Activated CD4-positive, alpha-beta T cell treated with anti-CD3 and anti-CD28 coated beads for 4 hours (primary cell): ENCODE measurements at regions not wholly inside any gene's neighbourhood (a gene's known extent, or its start where the extent isn't known, plus 50 kb on each side); places are given as distances from the start of the nearest gene placed in this dataset.
"Not testable (repeated sequence)": the region's sequence is repeated elsewhere in the genome, so short reads cannot be mapped to it uniquely, and the experiment has no call there.

ENCODE experiments used
- DNase-seq, 2 donors: peaks; one replicate each; pipeline ENCODE4 v3.0.0-alpha.2; 2020

DNA sequence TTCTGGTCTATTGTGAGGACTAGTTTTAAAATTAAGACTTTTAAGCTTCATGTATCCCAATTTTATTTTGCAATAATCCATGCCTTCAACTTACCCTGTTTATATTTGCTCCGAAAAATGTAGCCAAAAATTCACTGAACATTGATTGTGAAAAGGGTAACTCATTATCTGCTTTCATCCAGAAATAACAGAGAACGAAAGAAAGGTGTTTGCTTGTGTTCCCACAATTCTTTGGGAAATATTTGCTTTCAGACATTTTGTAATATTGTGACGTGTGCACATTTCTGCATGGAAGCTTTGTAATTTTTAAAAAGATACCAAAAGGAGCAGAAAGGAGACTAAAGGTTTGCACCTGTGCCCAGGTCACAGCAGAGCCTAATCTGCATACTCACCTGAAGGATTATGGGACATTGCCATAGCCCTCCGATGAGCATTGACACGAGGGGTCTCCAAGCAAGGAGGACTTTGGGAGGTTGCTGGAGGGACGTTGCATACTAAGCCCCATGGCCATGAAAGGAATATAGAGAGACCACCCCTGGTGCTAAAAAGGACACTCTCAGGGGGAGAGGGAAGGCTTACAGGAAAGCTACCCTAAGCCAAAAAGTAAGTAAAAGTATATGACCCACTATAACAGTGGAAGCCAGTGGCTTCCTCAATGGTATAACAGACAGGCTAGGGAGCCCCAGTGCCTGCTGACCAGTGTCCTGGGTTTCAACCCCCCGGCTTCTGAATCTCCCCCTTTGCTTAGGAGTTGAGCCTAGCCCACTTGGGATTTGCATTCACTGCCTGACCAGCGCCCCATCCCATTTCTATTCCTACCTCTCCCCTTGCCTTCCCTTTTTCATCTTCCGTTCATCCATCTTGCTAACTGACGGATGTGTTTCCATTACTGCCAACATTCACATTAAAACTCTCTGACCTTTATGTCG lies 148.6 kb upstream of the ZC3H12A start:
- DNase-seq: no peak

DNA sequence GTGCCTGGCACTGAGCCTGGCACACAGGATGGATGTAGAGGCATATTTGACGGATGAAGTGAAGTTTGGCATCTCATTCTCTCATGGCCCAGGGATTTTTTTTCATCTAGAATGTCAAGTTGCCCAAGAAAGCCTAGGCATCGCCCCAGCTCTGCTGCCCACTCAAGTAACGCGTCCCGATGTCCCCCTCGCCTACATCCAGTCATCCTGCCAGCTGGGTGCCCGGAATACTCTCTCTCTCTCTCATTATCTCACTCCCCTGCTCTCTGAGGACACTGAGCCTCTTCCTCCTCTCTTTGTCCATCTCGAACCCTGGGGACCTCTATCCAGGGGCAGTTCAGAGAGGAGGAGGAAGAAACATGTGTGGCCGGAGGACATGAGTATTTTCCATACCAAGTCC lies 142.3 kb upstream of the ZC3H12A start:
- DNase-seq: no peak

DNA sequence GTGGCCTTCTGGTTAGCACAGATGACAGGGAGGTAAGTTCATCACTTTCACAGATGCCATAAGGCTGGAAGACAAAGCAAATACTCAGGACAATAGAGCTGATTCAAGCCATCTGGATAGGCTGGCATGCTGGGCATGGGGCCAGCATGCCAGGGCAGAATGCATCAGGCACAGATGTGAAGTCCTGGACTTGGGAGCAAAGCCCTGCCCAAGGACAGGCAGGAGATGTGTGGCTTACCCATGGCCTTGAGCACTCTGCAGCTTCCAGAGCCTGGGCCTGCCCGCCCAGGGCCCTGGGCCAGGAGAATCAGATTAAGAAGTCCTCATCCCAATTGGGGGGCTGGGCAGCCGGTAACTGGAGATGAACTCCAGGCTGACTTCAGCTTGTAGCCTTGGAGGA lies 135.7 kb upstream of the ZC3H12A start:
- no peak for DNase-seq

DNA sequence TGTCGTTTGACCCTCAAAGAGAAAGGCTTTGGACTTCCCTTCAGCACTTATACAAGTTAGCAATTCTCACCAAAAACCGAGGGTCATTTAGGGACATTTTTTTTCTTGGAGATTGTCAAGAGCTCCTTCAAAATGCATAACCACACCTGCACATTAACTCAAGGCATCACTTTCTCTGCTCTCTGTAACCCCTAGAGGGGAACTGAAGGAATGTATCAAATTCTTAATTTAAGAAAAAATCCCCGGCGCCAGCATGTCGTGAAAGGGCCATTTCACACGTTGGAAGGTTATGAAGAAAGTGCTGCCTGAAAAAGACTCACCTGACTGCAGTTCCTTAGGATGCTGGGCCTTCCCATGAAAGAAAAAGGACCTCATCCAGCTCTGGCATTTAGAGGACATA lies 131.6 kb upstream of the ZC3H12A start:
- DNase-seq: no peak

DNA sequence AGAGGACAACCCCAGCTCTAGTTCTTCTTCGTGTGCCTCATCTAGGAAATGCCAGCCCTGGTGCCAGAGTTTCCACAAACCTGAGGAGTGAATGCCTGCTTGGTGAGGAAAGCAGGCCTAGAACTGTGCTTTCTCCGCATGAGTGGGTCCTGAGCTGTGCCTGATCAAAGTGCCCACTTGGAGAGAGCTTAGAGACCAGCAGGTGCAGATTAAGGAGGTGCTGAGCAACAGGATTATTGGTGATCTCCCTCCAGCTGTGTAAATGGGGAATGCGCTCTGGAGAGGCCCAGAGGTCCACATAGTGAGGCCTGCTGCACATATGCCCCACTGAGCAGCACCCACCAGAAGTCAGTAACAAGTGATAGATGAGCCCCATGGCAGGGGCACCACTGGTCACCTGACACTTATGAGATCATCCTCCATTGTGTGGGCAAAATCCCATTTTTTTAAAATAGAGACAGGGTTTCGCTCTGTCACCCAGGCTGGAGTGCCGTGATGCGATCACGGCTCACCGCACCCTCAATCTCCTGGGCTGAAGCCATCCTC lies 127.2 kb upstream of the ZC3H12A start:
- no peak for DNase-seq

DNA sequence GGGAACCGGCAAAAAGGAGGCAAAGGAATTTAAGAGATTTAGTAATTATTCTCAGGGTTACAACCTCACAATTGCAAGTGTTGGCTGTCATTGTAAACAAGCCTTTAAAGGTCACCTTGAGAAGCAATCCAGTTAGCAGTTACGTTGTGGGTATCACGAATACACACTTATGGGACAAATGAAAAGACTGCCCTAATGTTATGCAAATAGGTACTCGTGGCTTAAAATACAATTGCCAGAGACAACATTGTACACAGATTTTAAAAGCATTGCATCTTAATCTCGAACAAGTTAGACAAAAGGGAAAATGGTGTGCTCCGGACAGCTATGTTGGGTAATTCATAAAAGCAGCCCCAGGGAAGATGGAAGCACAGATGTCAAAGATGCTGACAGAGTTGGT lies 120.5 kb upstream of the ZC3H12A start:
- no peak for DNase-seq

DNA sequence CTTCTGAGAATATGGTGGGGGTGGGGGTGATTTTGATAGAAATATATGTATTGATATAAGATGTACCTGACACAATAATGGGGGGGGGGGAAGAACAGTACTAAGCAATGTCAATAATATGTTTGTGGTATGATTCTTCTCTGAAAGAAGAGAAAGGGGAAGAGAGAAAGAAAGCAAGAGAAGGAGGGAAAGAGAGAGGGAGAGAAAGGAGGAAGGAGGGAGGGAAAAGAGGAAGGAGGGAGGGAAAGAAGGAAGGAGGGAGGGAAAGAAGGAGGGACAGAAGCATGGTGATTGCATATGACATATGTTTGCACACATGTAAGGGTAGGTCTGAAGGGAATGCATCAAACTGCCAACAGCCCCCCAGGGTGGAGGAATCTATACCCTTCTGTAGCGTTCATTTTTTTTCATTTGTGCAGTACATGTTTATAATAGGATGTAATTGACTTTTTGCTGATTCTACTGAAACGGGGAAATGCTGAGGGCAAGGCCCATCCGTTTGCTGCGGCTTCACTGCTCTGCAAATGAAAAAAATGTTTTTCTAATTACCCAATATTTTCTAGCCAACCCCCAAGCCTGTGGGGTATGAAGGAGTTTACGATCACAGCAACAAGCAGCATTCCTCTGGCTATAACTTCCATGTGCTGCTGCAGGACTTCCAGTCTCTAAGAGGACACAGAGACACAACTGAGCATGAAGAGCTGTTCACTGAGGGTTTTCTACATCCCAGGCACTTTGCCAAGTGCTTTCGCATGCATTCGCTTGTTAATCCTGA lies 119.3 kb upstream of the ZC3H12A start:
- no peak for DNase-seq

DNA sequence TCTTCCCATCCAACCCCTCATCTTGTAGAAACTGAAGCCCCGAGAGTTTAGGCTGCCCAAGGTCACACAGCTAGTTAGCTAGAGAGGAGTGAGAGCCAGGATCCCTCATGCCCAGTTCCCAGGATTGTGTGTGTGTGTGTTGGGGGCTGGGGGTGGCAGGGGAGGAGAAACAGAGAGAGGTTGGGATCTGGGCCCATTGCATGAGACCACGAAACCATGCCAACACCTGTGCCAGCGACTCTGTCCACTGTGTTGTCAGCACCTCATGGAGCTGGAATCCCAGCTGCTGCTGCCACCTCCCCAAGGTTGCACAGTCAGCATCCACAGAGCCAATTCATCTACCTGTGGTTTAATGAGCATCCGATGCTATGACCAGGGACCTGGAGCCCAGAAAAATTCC lies 115.4 kb upstream of the ZC3H12A start:
- no peak for DNase-seq

DNA sequence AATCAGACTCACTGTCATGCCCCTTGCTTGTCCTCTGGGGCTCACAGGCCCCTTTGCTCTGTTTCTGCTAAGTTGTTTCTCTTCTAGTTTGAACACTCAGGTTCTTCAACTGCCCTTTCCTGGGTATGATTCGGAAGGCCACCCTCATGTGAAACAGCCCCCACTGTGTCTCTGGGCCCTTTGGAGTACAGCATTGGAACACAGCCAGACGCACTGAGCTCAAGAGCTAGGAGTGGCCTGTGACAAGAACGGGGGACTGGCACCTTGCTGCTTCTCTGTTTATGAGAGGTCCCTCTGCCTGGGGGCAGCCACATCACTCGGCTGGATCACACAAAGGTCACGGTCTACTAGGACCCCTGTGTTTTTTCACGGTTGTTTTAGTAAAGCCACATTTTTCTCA lies 114.4 kb upstream of the ZC3H12A start:
- no peak for DNase-seq

DNA sequence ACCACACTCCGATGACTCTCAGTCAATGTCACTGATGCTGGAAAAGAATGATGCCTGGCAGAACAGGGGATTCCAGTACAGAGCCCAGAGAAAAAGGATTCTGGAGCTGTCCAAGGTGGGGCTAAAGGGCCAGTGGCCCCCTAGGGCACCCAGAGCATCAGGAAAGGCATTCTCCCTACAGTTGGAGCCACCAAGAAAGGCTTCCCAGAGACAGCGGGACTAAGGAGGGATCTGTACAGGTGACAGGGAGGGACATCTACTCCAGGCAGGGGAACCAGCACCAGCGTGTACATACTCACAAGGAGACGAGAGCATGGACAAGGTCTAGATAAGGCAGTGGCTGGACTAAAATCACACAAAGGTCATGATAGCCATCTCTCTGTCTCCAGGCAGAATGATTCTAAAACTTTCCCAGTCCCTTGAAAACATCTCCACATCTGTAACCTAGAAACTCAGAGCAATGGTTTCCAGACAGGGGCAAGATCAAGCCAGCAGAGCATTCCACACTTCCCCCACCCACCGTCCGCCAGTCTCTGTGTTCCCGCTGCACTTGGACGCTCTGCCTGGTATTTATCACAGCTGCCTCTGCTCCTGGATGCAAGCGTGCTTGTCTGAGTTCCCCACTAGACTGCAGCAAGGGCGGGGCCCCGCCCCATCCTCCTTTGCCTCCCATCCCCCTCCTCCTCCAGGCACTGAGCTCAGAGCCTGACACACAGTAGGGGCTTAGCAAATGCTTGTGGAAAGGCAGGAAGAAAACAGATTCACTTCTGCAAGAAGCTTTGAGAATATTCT lies 111.6 kb upstream of the ZC3H12A start:
- DNase-seq: no peak

DNA sequence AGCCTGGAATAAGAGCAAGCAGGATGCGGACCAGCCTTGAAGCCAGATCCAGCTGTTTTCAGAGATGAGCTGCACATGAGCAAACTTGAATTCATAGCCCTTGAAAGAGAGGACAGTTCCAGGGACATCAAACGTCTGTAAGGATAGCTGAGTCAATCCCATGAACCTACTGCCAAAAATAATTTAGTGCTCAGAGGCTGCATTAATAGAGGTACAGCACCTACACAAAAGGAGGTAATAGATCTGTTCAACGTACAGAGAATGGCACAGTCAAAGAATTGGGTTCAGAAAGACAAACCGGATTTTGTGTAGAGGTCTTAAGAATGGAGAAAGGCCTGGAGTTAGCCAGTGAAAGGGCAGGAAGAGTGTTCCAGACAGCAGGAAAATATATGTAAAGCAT lies 110.8 kb upstream of the ZC3H12A start:
- DNase-seq: no peak

DNA sequence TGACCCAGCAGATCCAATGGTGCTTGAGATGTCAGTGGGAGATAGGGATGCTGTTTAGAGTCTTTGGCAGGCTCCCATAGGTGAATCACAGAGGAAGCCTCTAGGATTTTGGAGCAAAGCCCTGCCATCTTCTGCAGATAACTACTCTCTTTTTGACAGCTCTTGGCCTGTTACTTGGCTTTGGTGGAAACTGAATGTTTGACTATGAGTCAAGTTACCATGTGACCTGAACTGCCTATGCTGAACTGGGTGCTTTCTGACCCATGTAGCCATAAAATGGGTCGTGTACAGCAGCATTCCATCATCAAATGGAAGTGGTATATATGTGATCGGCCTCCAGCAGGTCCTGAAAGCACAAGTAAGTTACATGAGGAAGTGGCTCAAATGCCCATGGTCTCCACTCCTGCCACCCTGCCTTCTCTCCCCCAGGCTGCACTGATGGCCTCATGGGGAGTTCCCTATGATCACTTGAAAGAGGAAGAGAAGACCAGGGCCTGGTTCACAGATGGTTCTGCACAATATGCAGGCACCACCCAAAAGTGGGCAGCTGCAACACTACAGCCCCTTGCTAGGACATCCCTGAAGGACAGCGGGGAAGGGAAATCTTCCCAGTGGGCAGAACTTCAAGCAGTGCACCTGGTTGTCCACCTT lies 105.6 kb upstream of the ZC3H12A start:
- not testable (repeated sequence) for DNase-seq

DNA sequence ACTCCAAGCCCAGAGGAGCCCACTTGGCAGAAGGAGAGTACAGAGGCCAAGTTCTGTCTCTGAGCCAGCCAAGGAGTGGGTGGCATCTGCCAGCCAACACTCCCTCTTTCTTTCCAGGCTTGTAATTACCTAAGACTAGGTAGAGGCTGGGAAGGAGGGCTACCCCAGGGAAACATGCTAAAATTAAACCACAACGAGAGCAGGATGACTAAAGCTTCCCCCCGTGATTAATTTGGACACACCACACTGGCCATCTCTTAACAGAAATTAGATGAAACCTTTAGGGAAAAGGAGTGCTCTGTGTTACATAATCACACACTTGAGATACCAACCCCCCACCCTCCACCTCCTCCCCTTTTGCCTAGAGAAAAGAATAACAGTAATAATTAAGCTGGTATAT lies 102.1 kb upstream of the ZC3H12A start:
- DNase-seq: no peak

DNA sequence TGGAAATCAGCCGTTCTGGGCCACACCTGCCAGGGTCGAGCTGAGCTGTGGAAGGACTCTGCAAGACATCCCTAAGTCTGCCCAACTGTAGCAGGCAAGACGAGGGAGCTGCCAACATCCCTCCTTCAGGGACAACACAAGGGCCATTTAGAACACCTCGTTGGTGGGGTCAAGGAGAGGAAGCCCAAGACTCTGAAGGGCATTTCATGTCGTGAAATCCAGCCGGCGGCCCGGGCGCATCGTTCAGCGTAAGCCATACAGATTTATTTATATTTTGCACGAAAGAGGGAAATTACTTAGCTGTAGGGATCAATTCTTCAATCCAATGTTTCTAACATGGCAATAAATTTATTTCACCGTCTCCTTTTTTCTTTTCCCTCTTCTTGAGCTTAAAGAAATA lies 101.7 kb upstream of the ZC3H12A start:
- DNase-seq: no peak

DNA sequence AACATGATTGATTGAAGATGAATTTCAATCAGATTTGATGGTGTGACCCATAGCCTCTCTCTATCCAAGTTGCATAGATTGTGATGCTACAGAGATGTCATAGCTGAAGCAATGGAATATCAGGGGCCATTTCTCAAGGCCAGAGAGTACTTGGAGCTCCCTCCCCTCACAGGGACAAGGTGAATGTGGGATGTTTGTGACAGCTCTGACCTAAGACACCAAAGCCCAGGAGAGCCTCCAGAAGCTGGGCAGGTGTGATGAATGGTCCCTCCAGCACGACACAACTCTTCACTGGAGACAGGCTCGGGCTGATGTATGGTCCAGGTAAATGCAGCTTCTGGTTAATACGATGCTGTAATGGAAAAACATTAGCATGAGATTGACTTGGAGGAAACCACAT lies 101.0 kb upstream of the ZC3H12A start:
- DNase-seq: no peak

DNA sequence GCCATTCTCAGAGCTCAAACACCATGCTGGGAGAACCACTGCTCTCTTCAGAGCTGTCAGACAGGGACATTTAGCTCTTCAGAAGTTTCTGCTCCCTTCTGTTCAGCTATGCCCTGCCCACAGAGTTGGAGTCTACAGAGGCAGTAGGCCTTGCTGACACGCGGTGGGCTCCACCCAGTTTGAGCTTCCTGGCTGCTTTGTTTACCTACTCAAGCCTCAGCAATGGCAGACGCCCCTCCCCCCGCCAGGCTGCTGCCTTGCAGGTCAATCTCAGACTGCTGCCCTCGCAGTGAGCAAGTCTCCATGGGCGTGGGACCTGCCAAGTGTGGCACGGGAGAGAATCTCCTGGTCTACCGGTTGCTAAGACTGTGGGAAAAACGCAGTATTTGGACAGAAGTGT lies 93.8 kb upstream of the ZC3H12A start:
- DNase-seq: not testable (repeated sequence)

DNA sequence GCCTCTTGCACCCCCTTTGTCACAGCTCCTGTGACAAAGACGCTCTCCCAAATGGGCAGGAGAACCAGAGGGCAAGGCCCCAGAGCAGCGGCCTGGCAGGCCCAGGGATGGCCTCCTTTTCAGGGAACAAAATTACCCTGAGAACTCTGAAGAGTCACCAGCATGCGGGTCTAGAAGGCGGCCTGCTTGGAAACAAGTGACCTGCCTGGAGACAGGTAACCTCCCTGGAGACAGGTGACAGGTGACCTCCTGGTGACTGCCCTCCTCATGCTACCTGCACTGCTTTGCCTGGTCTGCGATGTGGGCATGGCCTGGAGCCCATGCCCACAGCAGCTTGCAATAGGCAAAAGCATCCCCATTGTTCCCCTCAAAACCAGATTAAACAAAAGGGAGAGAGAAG lies 86.5 kb upstream of the ZC3H12A start:
- no peak for DNase-seq

DNA sequence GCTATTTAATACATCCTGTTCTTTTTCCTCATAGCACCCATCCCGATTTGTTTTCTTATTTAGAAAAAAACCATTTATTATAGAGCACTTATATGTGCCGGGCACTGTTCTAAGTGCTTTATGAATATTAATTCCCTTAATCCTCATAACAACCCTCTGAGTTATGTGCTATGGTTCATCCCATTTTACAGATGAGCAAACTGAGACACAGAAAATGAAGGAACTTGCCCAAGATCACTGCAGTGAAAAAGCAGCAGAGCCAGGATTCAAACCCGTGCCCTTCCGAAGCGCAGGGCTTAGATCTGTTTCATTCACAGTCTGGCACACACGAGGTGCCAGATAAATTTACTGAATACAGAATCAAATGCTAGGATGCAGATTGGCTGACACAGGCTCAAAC lies 85.1 kb upstream of the ZC3H12A start:
- no peak for DNase-seq

DNA sequence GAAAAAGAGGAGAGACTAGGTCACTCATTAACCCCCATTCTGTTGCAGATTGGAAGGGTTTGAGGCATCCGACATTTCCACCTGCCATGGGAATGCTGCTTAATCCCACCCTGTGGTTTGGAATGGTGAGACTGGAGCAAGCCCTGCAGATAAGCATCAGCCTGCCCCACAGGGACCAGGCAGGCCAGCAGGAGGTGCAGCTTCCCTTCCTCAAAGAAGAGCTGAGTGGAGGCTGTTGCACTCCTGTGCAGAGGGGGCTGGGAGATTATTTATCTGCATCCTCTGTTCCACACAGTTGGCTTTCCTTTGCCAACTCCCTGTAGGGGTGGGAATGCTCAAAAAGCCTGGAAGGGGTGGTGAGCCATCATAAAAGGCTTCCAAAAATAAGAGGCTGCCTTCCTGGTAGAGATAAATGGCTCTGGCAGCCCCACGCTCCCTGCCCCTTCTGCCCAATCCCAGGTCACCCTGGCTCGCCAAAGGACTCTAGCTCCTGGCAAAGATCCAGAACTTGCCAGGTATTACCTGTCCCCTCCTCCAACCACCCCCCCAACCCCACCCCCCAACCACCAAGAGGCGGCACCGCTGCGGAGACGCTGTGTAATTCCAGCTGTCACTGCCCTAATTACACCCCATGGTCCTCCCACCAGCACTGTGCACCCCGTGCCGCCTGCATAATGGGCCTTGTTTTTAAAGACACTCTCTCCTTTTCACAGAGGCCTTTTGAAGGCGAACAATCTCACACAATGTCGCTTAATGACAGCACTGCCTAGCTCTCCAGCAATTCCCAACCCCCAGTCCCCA lies 83.0 kb upstream of the ZC3H12A start:
- DNase-seq: no peak

DNA sequence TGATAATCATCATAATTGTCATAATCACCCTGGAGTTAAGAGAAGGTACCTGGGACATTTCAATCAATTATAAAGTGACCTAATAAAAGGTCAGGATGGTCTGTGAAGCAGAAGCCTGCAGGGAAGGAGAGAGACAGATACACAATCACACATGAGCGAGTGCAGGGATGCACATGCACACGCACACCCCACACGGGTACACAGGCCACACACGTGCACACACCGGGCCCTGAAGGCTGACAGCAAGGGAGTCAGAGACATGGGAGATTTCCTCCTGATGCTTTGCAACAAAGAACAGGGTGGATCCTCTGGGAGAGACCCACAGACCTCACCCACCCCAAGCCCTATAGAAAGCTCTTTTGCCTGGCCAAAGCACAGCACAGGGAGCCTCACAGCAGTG lies 82.3 kb upstream of the ZC3H12A start:
- no peak for DNase-seq
